Stimulated activated CD4-positive, alpha-beta T cell treated with anti-CD3 and anti-CD28 coated beads, Interleukin-15, amount 100 ng/mL, for 24 hours (primary cell): ENCODE measurements at regions not wholly inside any gene's neighbourhood (a gene's known extent, or its start where the extent isn't known, plus 50 kb on each side); places are given as distances from the start of the nearest gene placed in this dataset.

Experiments used
- DNase-seq: peaks from one replicate; pipeline ENCODE4 v3.0.0-alpha.2; 2020

GRCh38 chr9:20191228-20191840, 402.5 kb upstream of the SLC24A2 start:
- no peak for DNase-seq

GRCh38 chr9:20189871-20190270, 401.0 kb upstream of the SLC24A2 start:
- DNase-seq: no peak

GRCh38 chr9:20188616-20189369, 400.0 kb upstream of the SLC24A2 start:
- no peak for DNase-seq

- DNase-seq: no peak
These were observed 398.5 kb upstream of the SLC24A2 start for GRCh38 chr9:20187318-20187717.

GRCh38 chr9:20186823-20187222, 398.0 kb upstream of the SLC24A2 start:
- no peak for DNase-seq

- DNase-seq: no peak
These were observed 397.4 kb upstream of the SLC24A2 start for GRCh38 chr9:20186231-20186630.

GRCh38 chr9:20184541-20184940, 395.7 kb upstream of the SLC24A2 start:
- no peak for DNase-seq

- no peak for DNase-seq
These were observed 389.8 kb upstream of the SLC24A2 start for GRCh38 chr9:20178679-20179078.

GRCh38 chr9:20178197-20178596, 389.4 kb upstream of the SLC24A2 start:
- no peak for DNase-seq

GRCh38 chr9:20170122-20170521, 381.3 kb upstream of the SLC24A2 start:
- DNase-seq: no peak

GRCh38 chr9:20152151-20152725, 363.4 kb upstream of the SLC24A2 start:
- no peak for DNase-seq

GRCh38 chr9:20148416-20148815, 359.6 kb upstream of the SLC24A2 start:
- DNase-seq: no peak

GRCh38 chr9:20144197-20144596, 355.4 kb upstream of the SLC24A2 start:
- no peak for DNase-seq

GRCh38 chr9:20139763-20140290, 351.0 kb upstream of the SLC24A2 start:
- no peak for DNase-seq

- DNase-seq: no peak
These were observed 350.0 kb upstream of the SLC24A2 start for GRCh38 chr9:20138841-20139240.

- no peak for DNase-seq
These were observed 349.3 kb upstream of the SLC24A2 start for GRCh38 chr9:20138116-20138515.

GRCh38 chr9:20137425-20137824, 348.6 kb upstream of the SLC24A2 start:
- DNase-seq: no peak

GRCh38 chr9:20135119-20135697, 346.4 kb upstream of the SLC24A2 start:
- DNase-seq: no peak

- no peak for DNase-seq
These were observed 336.9 kb upstream of the SLC24A2 start for GRCh38 chr9:20125727-20126126.

- DNase-seq: no peak
These were observed 330.7 kb upstream of the SLC24A2 start for GRCh38 chr9:20119566-20119965.

- DNase-seq: no peak
These were observed 329.1 kb upstream of the SLC24A2 start for GRCh38 chr9:20117986-20118385.

- DNase-seq: no peak
These were observed 328.6 kb upstream of the SLC24A2 start for GRCh38 chr9:20117482-20117881.

- DNase-seq: no peak
These were observed 326.1 kb upstream of the SLC24A2 start for GRCh38 chr9:20114974-20115373.
